T-helper 9 cell (primary cell): ENCODE measurements at regions not wholly inside any gene's neighbourhood (a gene's known extent, or its start where the extent isn't known, plus 50 kb on each side); places are given as distances from the start of the nearest gene placed in this dataset.
"Not testable (repeated sequence)": the region's sequence is repeated elsewhere in the genome, so short reads cannot be mapped to it uniquely, and the experiment has no call there.

ENCODE experiments used
- DNase-seq: peaks from one replicate; pipeline ENCODE4 v3.0.0-alpha.2; 2020

DNA sequence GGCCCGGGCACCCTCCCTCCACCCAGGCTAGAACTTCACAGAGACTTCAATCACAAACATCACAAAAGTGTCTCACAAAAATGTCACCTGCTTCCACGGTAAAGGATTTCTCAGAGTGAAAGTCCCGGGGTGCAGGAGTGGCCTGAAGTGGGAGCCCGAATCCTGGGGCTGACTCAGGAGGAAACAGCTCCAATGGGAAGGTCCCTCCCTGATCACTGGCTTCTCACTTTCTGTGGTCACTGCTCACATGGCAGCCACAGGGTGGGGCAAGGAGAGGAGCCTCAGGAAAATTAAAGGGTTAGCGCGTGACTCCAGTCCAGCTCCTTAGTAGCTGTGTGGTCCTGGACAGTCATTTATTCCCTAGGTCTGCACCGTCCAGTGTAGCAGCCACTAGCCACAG is 564.5 kb upstream of the B3GAT1 start:
- DNase-seq = no peak

DNA sequence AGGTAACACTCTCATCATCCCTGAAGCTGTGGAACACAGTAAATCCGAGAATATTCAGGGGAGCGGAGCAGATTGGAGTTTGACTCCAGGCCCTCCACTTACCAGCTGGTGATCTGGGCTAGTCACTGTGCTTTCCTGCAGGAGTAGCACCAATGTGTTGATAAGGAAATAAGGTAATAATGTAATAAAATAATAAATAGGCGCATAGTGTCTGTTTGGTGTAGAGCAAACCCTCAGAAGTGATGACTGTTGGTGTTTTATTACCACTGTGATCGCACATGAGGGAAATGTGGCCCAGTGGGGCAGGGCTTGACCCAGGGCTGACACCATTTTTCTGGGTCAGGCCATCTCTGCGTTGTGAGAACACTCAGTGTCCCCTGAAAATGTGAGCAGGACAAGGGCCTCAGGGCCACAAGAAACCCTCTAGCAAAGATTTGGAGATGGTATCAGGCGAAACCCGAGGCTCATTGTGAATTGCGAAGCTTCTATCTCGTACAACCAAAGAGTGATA is 563.9 kb upstream of the B3GAT1 start:
- no peak for DNase-seq

DNA sequence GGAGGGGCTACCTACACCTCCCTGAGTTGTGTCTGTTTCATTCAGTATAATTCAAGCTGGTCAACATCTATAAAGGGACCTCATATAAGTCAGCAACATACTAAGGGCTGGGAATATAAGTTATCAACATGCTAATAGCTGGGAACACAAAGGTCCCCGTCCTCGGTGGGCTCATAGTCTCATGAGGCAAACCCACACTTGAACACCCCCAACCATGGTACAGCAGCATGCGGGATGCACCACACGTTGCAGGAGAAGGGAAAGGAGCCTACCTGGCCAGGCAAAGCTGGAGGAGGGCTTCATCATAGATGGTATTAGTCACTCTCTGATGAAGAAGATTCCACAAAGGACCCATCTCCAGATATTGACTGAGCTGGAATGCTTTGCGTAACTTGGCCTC is 561.8 kb upstream of the B3GAT1 start:
- no peak for DNase-seq

DNA sequence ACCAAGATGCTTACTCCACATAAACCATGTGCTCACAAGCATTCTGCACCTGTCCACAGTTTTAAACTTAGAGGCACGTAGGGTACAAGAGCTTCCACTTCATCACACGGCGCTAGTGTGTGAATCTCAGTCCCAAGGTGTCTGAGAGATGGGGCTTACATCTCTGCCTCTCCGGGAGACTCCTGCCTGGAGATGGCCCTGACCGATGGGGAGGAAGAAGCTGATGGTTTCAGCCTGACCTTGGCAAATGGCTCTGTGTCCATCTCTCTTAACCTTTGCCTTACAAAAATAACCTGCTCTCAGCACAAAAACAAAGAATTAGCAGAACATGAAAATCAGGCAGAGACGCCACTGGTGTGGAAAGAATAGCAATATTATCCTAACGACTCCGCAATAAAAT is 559.3 kb upstream of the B3GAT1 start:
- DNase-seq = no peak

DNA sequence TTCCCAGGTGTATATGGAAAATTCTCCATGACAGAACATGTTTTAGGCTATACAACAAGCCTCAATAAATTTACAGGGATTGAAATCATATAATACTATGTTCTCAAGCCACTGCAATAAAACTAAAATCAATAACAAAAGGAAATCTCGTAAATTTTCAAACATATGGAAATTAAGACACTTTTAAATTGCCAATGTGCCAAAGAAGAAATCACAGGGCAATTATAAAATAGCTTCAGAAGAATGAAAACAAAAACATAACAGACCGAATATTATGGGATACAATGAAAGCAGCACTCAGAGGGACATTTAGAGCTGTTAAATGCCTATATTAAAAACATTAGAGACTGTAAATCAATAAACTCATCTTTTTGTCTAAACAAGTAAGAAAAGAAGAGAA is 555.7 kb upstream of the B3GAT1 start:
- DNase-seq = no peak

GRCh38 chr11:134961386-134961785 is 549.3 kb upstream of the B3GAT1 start:
- not testable (repeated sequence) for DNase-seq

DNA sequence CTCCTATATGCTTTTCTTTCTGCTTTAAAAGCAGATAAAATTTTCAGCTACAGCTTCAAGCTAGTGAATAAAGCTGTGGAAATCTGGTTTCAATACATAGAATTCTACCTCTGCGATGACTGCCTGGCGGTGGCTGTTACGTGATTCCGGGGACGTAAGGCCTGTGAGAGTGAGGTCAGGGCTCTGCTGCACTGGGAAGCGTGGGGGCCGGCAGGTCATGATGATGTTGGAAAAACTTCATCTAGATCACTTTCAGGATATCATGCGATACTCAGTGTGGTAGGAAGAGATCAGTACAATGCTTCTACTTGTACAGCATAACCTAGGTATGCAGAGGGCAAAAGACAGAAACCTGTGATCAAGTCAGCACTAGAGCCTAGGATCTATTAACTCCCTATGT is 546.8 kb upstream of the B3GAT1 start:
- no peak for DNase-seq

DNA sequence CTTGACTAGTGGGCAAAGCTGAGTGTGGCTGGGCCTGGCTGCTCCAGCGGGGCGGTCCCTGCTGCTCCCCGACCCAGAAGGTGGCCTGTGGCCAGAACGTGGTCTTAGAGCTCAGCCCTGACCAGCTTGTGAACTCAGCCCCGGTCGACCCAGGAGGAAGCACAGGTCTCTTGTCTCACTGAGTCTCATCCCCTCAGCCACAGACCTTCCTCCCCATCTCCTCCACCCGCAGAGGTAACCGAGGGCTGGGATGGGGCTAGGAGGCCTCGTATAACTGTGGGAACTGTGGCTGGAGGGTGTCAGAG is 546.2 kb upstream of the B3GAT1 start:
- DNase-seq = no peak

DNA sequence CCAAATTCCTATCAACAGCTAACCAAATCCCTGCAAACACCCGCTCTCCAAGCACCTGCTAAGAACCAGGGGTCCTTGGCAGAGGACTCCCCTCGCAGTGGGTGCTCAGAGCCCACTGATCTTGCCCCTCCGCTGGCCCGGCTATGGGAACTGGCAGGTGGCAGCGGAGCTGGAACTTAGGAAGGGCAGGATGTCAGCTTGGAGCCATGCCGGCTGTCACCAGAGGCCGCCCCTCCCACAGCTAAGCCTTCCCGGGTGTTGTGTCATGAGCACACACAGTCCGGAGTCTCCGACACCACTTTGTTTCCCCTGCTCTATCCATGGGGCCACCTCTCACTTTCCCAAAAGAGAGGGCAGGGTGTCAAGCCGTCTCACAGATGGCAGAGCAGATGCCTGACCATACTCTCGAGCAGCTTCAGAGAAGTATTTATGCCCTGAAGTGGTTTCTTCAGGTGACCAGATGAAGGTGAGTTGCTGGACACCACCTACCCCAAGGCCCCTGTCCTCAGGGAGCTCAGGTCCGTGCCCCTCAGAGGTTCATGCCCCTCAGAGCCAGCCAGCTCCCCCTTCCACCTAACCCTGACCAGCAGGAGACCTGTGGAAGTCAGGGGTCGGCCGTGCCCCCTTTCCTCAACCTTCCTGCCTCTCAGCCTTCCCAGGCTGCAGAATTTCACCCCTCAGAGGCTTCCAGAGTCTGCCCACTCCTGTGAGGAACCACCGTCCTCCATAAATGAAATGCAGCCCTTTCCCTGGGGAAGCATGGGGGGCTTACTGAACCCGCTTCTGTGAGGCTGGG is 545.7 kb upstream of the B3GAT1 start:
- DNase-seq = no peak

DNA sequence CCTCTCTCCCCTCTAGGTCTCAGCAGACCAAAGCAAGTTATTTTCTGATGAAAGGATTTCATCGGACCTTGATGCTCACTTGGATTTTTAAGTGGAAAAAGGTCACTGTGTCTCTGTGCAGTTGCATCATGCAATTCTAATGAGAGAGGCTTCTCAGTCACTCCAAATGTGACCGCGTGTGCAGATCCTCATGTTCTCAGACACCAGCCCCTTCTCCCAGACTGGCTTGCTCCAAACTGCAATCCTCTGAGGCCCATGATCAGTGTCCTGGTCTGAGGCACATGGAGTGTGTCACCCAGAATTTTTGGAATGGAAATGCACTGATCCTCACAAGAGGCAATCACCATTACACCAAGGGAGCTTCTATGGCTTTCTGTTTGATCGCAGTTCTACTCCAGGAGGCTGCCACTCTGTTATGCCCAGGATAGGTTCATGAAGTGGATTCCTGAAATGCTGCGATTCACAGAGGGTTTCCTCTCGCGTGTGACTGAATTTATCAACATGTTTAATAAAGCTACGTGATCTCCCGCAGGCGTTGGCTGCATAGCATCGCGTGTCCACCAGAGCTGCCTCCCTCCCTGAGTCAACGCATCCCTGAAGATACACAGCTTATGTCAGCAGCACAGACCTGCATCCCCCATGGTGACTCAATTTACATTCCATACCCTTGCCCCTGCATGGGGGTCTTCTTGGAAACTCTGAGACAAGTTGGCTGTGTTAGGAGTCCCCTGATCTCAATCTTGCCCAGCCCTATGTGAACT is 544.6 kb upstream of the B3GAT1 start:
- DNase-seq = no peak

DNA sequence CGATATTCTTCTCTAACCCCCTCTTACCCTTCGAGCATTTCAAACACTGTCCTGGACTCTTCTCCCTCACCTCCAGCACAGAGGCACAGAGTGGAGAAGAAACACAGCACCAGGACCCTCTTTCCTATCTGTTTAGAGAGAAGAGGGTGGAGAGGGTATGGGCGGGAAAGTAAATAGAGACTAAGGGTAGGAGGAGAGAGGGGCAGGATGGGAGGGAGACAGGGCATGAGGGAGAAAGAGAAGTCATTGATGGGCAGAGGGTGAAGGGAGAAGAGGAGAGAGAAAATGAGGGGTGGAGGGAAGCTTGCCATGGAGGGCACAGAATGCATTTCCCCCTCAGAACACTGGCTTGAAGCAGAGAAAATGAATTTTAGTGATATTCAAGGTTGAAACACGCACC is 543.9 kb upstream of the B3GAT1 start:
- DNase-seq = not testable (repeated sequence)

DNA sequence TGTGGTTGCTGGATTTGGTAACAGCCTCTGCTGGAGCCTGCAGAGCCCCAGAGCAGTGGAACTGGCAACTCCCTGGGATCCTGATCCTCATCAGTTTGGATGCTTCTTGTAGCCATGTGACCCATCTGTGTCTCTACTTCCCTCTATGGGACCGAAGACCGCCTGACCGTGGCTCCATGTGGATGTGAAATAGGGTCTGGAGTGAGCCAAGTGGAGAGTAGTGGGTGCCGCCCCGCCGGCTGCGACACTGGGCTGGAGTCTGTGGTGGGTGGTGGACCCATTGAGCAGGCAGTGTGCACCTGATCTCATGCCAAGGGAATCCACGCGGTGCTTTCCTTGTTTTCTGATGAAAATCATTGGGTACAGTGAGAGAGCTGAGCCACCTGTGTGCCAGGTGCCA is 543.2 kb upstream of the B3GAT1 start:
- DNase-seq = no peak

GRCh38 chr11:134954456-134954855 is 542.4 kb upstream of the B3GAT1 start:
- not testable (repeated sequence) for DNase-seq

GRCh38 chr11:134953417-134953970 is 541.5 kb upstream of the B3GAT1 start:
- not testable (repeated sequence) for DNase-seq

DNA sequence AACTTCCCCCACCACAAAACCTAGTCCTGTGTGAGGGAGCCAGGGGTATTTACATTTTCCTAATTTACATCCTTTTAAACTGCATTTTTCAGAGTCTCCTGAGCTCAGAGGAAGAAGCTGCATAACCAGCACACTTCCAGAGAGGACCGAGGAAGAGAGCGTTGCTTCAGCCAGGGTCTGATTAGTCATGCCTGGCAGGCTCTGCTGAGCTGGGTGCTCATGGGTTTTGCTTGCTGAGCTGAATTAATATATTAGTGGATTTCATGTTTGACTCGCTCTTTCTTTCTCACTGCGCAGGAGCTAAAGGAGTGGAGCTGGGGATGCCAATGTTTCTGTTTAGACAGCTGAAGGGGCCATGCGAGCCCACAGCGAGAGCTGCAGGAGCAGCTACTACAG is 539.3 kb upstream of the B3GAT1 start:
- DNase-seq = no peak

- DNase-seq = no peak
Observed at GRCh38 chr11:134950692-134951304, 538.8 kb upstream of the B3GAT1 start.

DNA sequence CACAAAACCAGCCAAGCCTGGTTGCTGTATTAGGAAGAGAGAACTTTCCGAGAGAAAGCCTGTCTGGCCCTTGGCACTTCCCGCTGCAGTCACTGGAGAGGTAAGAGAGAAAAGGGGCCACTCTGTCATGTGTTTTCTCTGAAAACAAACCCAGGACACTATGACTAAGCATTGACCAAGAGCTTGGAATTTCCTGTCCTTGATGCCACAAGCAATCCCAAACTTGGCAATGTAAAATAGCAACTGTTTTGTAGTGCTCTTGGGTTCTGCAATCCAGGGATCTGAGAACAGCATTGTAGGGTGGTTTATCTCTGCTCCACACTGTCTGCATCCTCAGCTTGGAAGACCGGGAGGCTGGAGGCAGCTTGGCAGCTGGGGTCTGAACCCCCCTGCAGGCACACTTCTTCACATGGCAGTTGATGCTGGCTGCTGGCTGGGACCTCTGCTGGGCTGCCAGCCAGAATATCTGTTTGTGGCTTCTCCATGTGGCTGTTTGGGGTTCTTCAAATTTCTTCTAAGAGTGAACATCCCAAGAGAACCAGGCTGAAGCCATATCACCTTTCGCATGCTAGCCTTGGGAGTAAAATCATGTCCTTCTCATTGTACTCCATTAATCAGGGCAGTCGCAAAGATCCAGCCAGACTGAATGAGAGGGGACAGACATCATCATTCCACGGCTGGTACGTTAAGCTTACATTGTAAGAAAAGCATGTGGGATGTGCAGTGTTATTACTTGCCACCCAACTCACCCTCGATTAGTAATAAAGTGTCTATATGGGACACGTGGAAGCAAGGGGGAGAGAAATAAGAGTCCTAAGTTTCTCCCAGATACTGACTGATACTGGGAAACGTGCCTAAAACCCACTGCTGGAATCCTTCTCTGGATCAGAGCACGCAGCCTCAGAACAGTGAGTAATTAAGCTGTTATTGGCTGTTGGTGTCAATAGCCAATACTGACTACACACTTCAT is 537.4 kb upstream of the B3GAT1 start:
- no peak for DNase-seq

- DNase-seq = no peak
Observed at GRCh38 chr11:134947556-134947955, 535.5 kb upstream of the B3GAT1 start.

DNA sequence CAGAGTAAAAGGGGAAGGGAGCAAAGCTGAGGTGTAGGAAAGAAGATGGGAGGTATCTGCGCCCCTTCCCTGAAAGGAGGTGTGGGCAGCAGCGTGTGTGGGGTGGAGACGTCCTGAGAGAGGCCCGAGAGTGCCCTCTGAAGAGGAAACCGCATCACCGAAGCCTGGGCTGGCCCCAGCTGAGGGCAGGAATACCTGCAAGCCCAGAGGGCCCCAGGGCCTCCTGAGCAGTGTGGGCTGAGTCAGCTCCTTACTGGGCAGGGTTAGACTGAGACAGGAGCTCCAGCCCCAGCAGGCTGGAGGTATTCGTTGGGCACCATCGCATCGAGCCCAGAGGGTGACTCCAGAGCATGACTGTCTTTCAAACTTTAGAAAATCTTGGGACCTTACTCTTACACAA is 534.0 kb upstream of the B3GAT1 start:
- DNase-seq = no peak

DNA sequence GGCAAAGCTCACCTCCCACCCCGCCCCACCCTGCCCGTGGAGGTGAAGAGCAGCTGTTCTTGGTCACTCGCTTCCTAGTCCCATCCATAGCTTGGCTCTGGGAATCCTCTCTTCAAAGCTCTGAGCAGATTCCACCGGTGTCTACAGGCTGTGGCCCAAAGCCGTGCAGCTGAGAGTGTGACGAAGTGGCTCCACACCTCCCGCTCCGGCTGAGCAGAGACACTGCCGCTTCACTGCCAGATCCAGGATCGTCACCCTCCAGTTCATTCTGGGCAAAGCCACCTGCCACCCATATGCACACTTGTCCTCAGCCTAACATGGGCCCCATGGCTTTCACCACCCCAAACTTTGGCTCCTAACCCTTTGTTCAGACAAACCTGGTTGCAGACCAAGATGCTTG is 532.9 kb upstream of the B3GAT1 start:
- DNase-seq = no peak

- no peak for DNase-seq
Observed at GRCh38 chr11:134944131-134944530, 532.1 kb upstream of the B3GAT1 start.

DNA sequence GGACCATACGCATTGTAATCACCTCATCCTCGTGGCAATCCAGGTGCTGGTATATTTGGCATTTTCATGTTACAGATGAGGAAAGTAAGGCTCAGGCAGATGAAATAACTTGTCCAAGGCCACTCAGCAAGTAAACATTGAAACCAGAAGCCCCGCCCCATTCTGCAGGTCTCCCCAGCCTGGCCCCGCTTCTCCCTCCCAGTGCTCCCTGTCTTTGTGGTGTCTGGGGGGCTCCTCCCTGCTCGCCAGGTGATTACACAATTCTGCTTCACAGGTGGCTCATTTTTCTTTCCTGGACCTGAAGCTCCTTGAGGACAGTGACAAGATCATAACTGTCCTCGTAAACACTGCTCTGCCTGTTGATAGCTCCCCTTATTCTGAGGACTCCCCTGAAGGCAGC is 531.5 kb upstream of the B3GAT1 start:
- DNase-seq = no peak
